ENCODE measurements at regions not wholly inside any gene's neighbourhood (a gene's known extent, or its start where the extent isn't known, plus 50 kb on each side); places are given as distances from the start of the nearest gene placed in this dataset.

GRCh38 chr2:64743739-64744330 is 90.1 kb upstream of the SERTAD2 start:
- no peak for TF ChIP-seq CTCF (IDR thresholded peaks at IDR 0.05)
- no peak for TF ChIP-seq POLR2AphosphoS5 (IDR thresholded peaks at IDR 0.05)

All from sigmoid colon (tissue), 4 donors.